GM23338 (cell line): ENCODE measurements at regions not wholly inside any gene's neighbourhood (a gene's known extent, or its start where the extent isn't known, plus 50 kb on each side); places are given as distances from the start of the nearest gene placed in this dataset.

Source experiments
- ATAC-seq: fragments of 200-7000 bp; cut with Tn5 transposase; 3 replicates; pipeline ENCODE4 v1.9.1; 2020
- DNase-seq: peaks from one replicate; pipeline ENCODE4 v3.0.0-alpha.2; 2015; ENCODE audit warnings: low spot score
- H2AFZ ChIP-seq: fragments of 200-600 bp; sonication (generic); 2 replicates; pipeline ENCODE4 v1.8.0; 2016; ENCODE audit warnings: antibody characterized with exemption, mild to moderate bottlenecking, moderate library complexity
- H3F3A ChIP-seq: fragments of 200-600 bp; sonication (generic); replicated peaks from 2 replicates; pipeline ENCODE4 v1.8.0; 2017; ENCODE audit warnings: antibody characterized with exemption, mixed run types, low read depth
- H3K27ac ChIP-seq: fragments of 200-600 bp; sonication (generic); 2 replicates; pipeline ENCODE4 v1.6.1; 2016; ENCODE audit warnings: low read depth
- H3K27me3 ChIP-seq: fragments of 200-600 bp; sonication (generic); 2 replicates; pipeline ENCODE4 v1.8.0; 2016; ENCODE audit warnings: mild to moderate bottlenecking, mixed run types, moderate library complexity; ENCODE audit not compliant: insufficient read depth
- H3K36me3 ChIP-seq: fragments of 200-600 bp; sonication (generic); 2 replicates; pipeline ENCODE4 v1.8.0; 2016; ENCODE audit warnings: mild to moderate bottlenecking; ENCODE audit not compliant: insufficient read depth
- H3K4me1 ChIP-seq: fragments of 200-600 bp; sonication (generic); 2 replicates; pipeline ENCODE4 v1.8.0; 2016; ENCODE audit warnings: mild to moderate bottlenecking, moderate library complexity; ENCODE audit not compliant: insufficient read depth
- H3K4me2 ChIP-seq: fragments of 200-600 bp; sonication (generic); 2 replicates; pipeline ENCODE4 v1.7.1; 2017; ENCODE audit warnings: mixed run types
- H3K4me3 ChIP-seq: fragments of 200-600 bp; sonication (generic); 2 replicates; pipeline ENCODE4 v1.6.1; 2016; ENCODE audit warnings: mixed run types
- H3K79me2 ChIP-seq: fragments of 200-600 bp; sonication (generic); replicated peaks from 2 replicates; pipeline ENCODE4 v1.8.0; 2017; ENCODE audit warnings: mild to moderate bottlenecking; ENCODE audit not compliant: insufficient read depth
- H3K9me2 ChIP-seq: fragments of 200-600 bp; sonication (generic); 2 replicates; pipeline ENCODE4 v1.8.0; 2017; ENCODE audit not compliant: insufficient read depth
- H4K20me1 ChIP-seq: fragments of 200-600 bp; sonication (generic); replicated peaks from 2 replicates; pipeline ENCODE4 v1.8.0; 2017; ENCODE audit warnings: mild to moderate bottlenecking; ENCODE audit not compliant: insufficient read depth
- H3K27ac Mint-ChIP-seq: 2 replicates; pipeline ENCODE4 v1.8.0; 2020; ENCODE audit warnings: inconsistent platforms, mild to moderate bottlenecking, moderate library complexity, mixed read lengths
- H3K27me3 Mint-ChIP-seq: 3 replicates; pipeline ENCODE4 v1.8.0; 2022; ENCODE audit warnings: low read depth, mild to moderate bottlenecking, moderate library complexity, mixed read lengths, inconsistent platforms; ENCODE audit not compliant: insufficient read depth, poor library complexity
- H3K36me3 Mint-ChIP-seq: 3 replicates; pipeline ENCODE4 v1.8.0; 2021; ENCODE audit warnings: low read depth, mild to moderate bottlenecking, inconsistent platforms, moderate library complexity, mixed read lengths
- H3K4me1 Mint-ChIP-seq: 3 replicates; pipeline ENCODE4 v1.8.0; 2020; ENCODE audit warnings: mild to moderate bottlenecking, inconsistent platforms, mixed read lengths
- H3K4me3 Mint-ChIP-seq: 3 replicates; pipeline ENCODE4 v1.8.0; 2021; ENCODE audit warnings: moderate library complexity, mild to moderate bottlenecking, inconsistent platforms, mixed read lengths
- H3K9me3 Mint-ChIP-seq: 3 replicates; pipeline ENCODE4 v1.8.0; 2020; ENCODE audit warnings: moderate library complexity, mild to moderate bottlenecking, inconsistent platforms, mixed read lengths
- CTCF ChIP-seq, 2 experiments: fragments of 200-600 bp in 1 of 2; sonication (generic) in 1 of 2; conservative IDR thresholded peaks; 2 replicates each; pipeline versions ENCODE4 v1.5.1 to v1.6.1; 2016 to 2017; ENCODE audit warnings: antibody characterized with exemption in 2 of 2, low read depth in 2 of 2, mild to moderate bottlenecking in 2 of 2, moderate library complexity in 1 of 2
- ETS1 ChIP-seq: IDR thresholded peaks from 2 replicates; pipeline ENCODE4 v1.6.1; 2016; ENCODE audit warnings: antibody characterized with exemption
- EZH2phosphoT487 ChIP-seq: fragments of 200-600 bp; sonication (generic); IDR thresholded peaks from one replicate; pipeline ENCODE4 v1.8.1; 2018; ENCODE audit warnings: antibody characterized with exemption; ENCODE audit not compliant: unreplicated experiment
- JUNB ChIP-seq: IDR thresholded peaks from one replicate; pipeline ENCODE4 v1.6.1; 2016; ENCODE audit warnings: antibody characterized with exemption; ENCODE audit not compliant: unreplicated experiment
- NANOG ChIP-seq: IDR thresholded peaks from 2 replicates; pipeline ENCODE4 v1.6.1; 2016; ENCODE audit warnings: antibody characterized with exemption, borderline replicate concordance
- POLR2AphosphoS5 ChIP-seq: IDR thresholded peaks from 2 replicates; pipeline ENCODE4 v1.6.1; 2016; ENCODE audit warnings: antibody characterized with exemption, low read depth
- REST ChIP-seq: IDR thresholded peaks from one replicate; pipeline ENCODE4 v1.6.1; 2018; ENCODE audit warnings: antibody characterized with exemption; ENCODE audit not compliant: unreplicated experiment
- STAT1 ChIP-seq: IDR thresholded peaks from one replicate; pipeline ENCODE4 v1.6.1; 2016; ENCODE audit warnings: antibody characterized with exemption; ENCODE audit not compliant: unreplicated experiment
- ZNF114 ChIP-seq: fragments of 250-450 bp; sonication (Bioruptor Pico); IDR thresholded peaks from 2 replicates; pipeline ENCODE4 v1.5.0; 2020; ENCODE audit warnings: mild to moderate bottlenecking, moderate library complexity

GRCh38 chr5:120329095-120329494, 135.0 kb upstream of the PRR16 start (continued):
- no peak for TF ChIP-seq REST
- no peak for TF ChIP-seq JUNB
- no peak for TF ChIP-seq CTCF (conservative IDR thresholded peaks at IDR 0.05; ENCODE audit: low read depth in 2 of 2)
- no peak for TF ChIP-seq ZNF114 (CRISPR knock-in tag)

- Histone ChIP-seq H3K27me3 (no peaks in the 10 kb centered on the region), H3K4me3 (no peak overlapping the region), H3K27ac (no peak overlapping the region), H3K4me2 (no peak overlapping the region), H3K79me2 (no peaks in the 10 kb centered on the region), H3K4me1 (no peaks in the 10 kb centered on the region), H2AFZ (no peak overlapping the region), H4K20me1 (no peaks in the 10 kb centered on the region), H3K36me3 (no peaks in the 10 kb centered on the region), H3K9me2 (no peaks in the 10 kb centered on the region), H3F3A (no peaks in the 10 kb centered on the region)
- no peaks in the 10 kb centered on the region for H3K4me1 Mint-ChIP-seq
- TF ChIP-seq NANOG = no peak
- no peaks in the 10 kb centered on the region; the same call in 2 of the 3 replicates for H3K36me3 Mint-ChIP-seq
- no peak overlapping the region for H3K27ac Mint-ChIP-seq
- ATAC-seq (no peak), DNase-seq (no peak)
- H3K4me3 Mint-ChIP-seq = no peak overlapping the region
- H3K27me3 Mint-ChIP-seq = no peaks in the 10 kb centered on the region
- H3K9me3 Mint-ChIP-seq = peaks cover 6% of the 10 kb centered on the region; the same call in 2 of the 3 replicates
Measured at GRCh38 chr5:120330558-120330957, 133.5 kb upstream of the PRR16 start.

- Mint-ChIP-seq H3K27ac (no peak overlapping the region), H3K36me3 (no peaks in the 10 kb centered on the region), H3K4me3 (no peak overlapping the region), H3K27me3 (peaks cover 2% of the 10 kb centered on the region), H3K9me3 (no peaks in the 10 kb centered on the region), H3K4me1 (no peaks in the 10 kb centered on the region)
- H3K79me2 ChIP-seq = no peaks in the 10 kb centered on the region
- no peak for ATAC-seq
- no peak overlapping the region for H3K4me2 ChIP-seq
- H3K4me1 ChIP-seq = no peaks in the 10 kb centered on the region
- no peak overlapping the region for H3K27ac ChIP-seq
- H3K4me3 ChIP-seq = no peak overlapping the region
- H3K9me2 ChIP-seq = 0 out of 2 replicates have a peak, but pooled peaks cover 5% of the 10 kb centered on the region
- H2AFZ ChIP-seq = no peak overlapping the region
- no peaks in the 10 kb centered on the region for H3F3A ChIP-seq
- no peak for DNase-seq
- H3K27me3 ChIP-seq = no peaks in the 10 kb centered on the region
- no peaks in the 10 kb centered on the region for H4K20me1 ChIP-seq
- no peaks in the 10 kb centered on the region for H3K36me3 ChIP-seq
- TF ChIP-seq NANOG = no peak
- no peak for TF ChIP-seq REST
- no peak for TF ChIP-seq STAT1
- no peak for TF ChIP-seq JUNB
- TF ChIP-seq ETS1 = no peak
- no peak for TF ChIP-seq ZNF114 (CRISPR knock-in tag)
- TF ChIP-seq EZH2phosphoT487 = no peak
- TF ChIP-seq CTCF (conservative IDR thresholded peaks at IDR 0.05; ENCODE audit: low read depth in 2 of 2) = no peak
- TF ChIP-seq POLR2AphosphoS5 = no peak
Measured at GRCh38 chr5:120344181-120344580, 119.9 kb upstream of the PRR16 start.
